Vagina (tissue), 2 donors: ENCODE measurements at regions not wholly inside any gene's neighbourhood (a gene's known extent, or its start where the extent isn't known, plus 50 kb on each side); places are given as distances from the start of the nearest gene placed in this dataset.

Experiments used
- DNase-seq, 2 donors: peaks; one replicate each; pipeline ENCODE4 v3.0.0-alpha.2; 2017; ENCODE audit errors: extremely low spot score in 2 of 2
- H3K27ac ChIP-seq: fragments of 200-600 bp; sonication (generic); one replicate; pipeline ENCODE4 v1.5.1; 2019
- H3K27me3 ChIP-seq: fragments of 200-600 bp; sonication (generic); one replicate; pipeline ENCODE4 v1.5.1; 2019
- H3K36me3 ChIP-seq, 2 donors: fragments of 200-600 bp; sonication (generic); one replicate each; pipeline ENCODE4 v1.5.1; 2017 to 2019
- H3K4me1 ChIP-seq: fragments of 200-600 bp; sonication (generic); one replicate; pipeline ENCODE4 v1.5.1; 2019
- H3K4me3 ChIP-seq, 2 donors: fragments of 200-600 bp; sonication (generic); 1 replicate in 1 of 2; 2 replicates in 1 of 2; pipeline ENCODE4 v1.5.1; 2016 to 2019
- H3K9me3 ChIP-seq: fragments of 200-600 bp; sonication (generic); one replicate; pipeline ENCODE4 v1.5.1; 2019
- CTCF ChIP-seq, 3 experiments: fragments of 450-650 bp in 2 of 3; fragments of 200-600 bp in 1 of 3; sonication (generic) in 1 of 3; IDR thresholded peaks; one replicate each; pipeline ENCODE4 v1.5.1; 2017 to 2019; ENCODE audit warnings: antibody characterized with exemption in 3 of 3, mild to moderate bottlenecking in 2 of 3, moderate library complexity in 2 of 3
- POLR2A ChIP-seq, 2 donors: fragments of 450-650 bp; IDR thresholded peaks; one replicate each; pipeline ENCODE4 v1.6.1; 2017; ENCODE audit warnings: antibody characterized with exemption in 2 of 2, mild to moderate bottlenecking in 2 of 2, moderate library complexity in 2 of 2
- POLR2AphosphoS5 ChIP-seq, 2 donors: sonication (generic); formaldehyde crosslinking; IDR thresholded peaks; one replicate each; pipeline ENCODE4 v1.9.0; 2017; ENCODE audit warnings: antibody characterized with exemption in 2 of 2, mild to moderate bottlenecking in 2 of 2, low read depth in 1 of 2; ENCODE audit not compliant: insufficient read depth in 1 of 2
- intact Hi-C: fragments of 100-400 bp; cut with DNase I; formaldehyde crosslinking; loops from one replicate; pipeline ENCODE4 v1.15.1; 2023

DNA sequence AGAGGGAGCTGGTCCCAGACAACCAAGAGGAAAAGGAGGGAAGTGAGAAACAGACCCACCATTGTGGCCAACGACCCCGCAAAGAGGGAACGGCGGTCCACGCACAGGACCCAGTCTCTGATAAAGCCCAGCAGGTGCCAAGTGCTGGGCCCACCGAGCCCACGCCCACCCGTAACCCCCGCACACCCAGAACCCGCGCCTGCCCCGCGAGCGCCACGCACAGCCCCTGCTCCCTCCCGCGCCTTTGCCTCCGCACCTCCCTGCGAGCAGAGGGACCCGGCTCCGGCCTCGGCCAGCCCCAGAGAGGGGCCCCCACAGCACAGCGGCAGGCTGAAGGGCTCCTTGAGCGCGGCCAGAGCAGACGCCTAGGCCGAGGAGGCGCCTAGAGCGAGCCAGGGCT, 1192.2 kb downstream of the PCDH17 start:
- intact Hi-C loops, result no loop called here
- Histone ChIP-seq H3K4me3 (no peak overlapping the region), H3K9me3 (no peaks in the 10 kb centered on the region), H3K36me3 (no peaks in the 10 kb centered on the region), H3K27me3 (no peaks in the 10 kb centered on the region), H3K4me1 (no peaks in the 10 kb centered on the region), H3K27ac (no peak overlapping the region)
- no peak for TF ChIP-seq POLR2AphosphoS5 (IDR thresholded peaks at IDR 0.05; ENCODE audit: insufficient read depth in 1 of 2, low read depth in 1 of 2)
- no peak for TF ChIP-seq POLR2A (IDR thresholded peaks at IDR 0.05)
- TF ChIP-seq CTCF (IDR thresholded peaks at IDR 0.05), result no peak
- no peak for DNase-seq

DNA sequence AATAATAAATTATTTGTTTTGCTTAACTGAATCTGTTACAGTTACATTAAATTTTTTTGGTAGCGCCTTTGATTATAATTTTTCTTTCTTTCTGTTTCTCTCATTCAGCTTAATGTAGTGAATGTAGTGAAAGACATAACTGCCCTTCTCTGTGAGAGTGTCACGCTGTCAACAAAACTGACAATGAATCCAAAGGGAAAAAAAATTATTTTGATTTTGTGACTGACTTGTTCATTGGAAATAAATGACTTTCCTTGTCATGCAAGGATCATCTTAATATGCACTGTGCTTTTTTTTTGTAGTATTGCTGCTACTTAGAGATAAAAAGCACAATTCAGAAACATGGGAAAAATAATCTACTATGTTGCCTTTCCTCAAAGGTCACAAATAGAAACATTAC, 1196.4 kb downstream of the PCDH17 start:
- no peaks in the 10 kb centered on the region for H3K36me3 ChIP-seq
- H3K27me3 ChIP-seq, result no peaks in the 10 kb centered on the region
- H3K4me1 ChIP-seq, result no peaks in the 10 kb centered on the region
- no peak for DNase-seq
- H3K9me3 ChIP-seq, result no peaks in the 10 kb centered on the region
- H3K4me3 ChIP-seq, result no peak overlapping the region
- H3K27ac ChIP-seq, result no peak overlapping the region
- intact Hi-C loops, result no loop called here
- TF ChIP-seq CTCF (IDR thresholded peaks at IDR 0.05), result no peak
- TF ChIP-seq POLR2A (IDR thresholded peaks at IDR 0.05), result no peak

DNA sequence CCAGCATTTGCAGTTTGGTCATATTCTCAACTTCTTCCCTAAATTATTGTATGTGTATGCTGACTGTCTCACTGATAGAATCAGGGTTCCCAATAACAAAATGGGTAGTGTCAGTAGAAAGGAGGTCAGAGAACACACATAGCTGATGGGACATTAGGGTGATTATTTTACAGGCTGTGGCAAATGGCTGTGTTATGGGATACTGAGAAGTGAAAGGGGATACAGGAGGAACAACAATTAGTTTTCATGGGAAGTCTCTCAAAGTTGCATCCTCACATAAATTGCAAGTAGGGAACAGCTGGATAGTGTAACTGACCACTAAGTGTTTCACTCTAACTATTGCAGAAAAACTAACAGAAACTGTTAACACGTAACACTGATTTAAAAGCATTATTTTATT, 1199.3 kb downstream of the PCDH17 start:
- H3K27ac ChIP-seq, result no peak overlapping the region
- H3K4me1 ChIP-seq, result no peaks in the 10 kb centered on the region
- H3K4me3 ChIP-seq, result no peak overlapping the region
- DNase-seq, result no peak
- H3K27me3 ChIP-seq, result no peaks in the 10 kb centered on the region
- TF ChIP-seq POLR2AphosphoS5 (IDR thresholded peaks at IDR 0.05; ENCODE audit: insufficient read depth in 1 of 2, low read depth in 1 of 2), result no peak
- no peak for TF ChIP-seq POLR2A (IDR thresholded peaks at IDR 0.05)
- no peak for TF ChIP-seq CTCF (IDR thresholded peaks at IDR 0.05)
- H3K36me3 ChIP-seq, result no peaks in the 10 kb centered on the region
- intact Hi-C loops, result no loop called here
- H3K9me3 ChIP-seq, result no peaks in the 10 kb centered on the region

DNA sequence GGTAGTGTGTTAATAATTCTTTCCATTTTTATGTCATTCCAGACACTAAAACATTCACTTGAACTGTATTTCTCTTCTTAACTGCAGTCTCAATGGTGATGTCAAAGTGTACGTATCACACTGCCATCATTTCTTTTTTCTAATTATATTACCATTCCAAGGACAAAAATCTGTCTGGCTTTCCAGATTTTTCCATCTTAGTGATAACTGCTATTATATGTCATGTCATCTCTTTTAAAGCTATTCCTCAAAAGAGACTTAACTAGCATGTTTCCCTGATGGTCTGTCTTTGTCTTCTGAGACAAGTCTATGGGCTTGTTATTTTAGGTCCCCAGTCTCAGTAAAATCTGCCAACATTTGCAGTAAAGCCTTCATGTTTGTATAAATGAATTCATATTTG, 1207.1 kb downstream of the PCDH17 start:
- no peak for TF ChIP-seq POLR2AphosphoS5 (IDR thresholded peaks at IDR 0.05; ENCODE audit: insufficient read depth in 1 of 2, low read depth in 1 of 2)
- no peak for TF ChIP-seq CTCF (IDR thresholded peaks at IDR 0.05)
- TF ChIP-seq POLR2A (IDR thresholded peaks at IDR 0.05), result no peak
- intact Hi-C loops, result no loop called here
- no peaks in the 10 kb centered on the region for H3K4me1 ChIP-seq
- no peak for DNase-seq
- no peaks in the 10 kb centered on the region for H3K27me3 ChIP-seq
- H3K27ac ChIP-seq, result no peak overlapping the region
- H3K36me3 ChIP-seq, result no peaks in the 10 kb centered on the region
- no peak overlapping the region for H3K4me3 ChIP-seq
- no peaks in the 10 kb centered on the region for H3K9me3 ChIP-seq

GRCh38 chr13:58843071-58843470, 1211.5 kb downstream of the PCDH17 start:
- no peaks in the 10 kb centered on the region for H3K27me3 ChIP-seq
- no peak overlapping the region for H3K4me3 ChIP-seq
- TF ChIP-seq POLR2A (IDR thresholded peaks at IDR 0.05) (no peak), POLR2AphosphoS5 (IDR thresholded peaks at IDR 0.05; ENCODE audit: insufficient read depth in 1 of 2, low read depth in 1 of 2) (no peak), CTCF (IDR thresholded peaks at IDR 0.05) (no peak)
- intact Hi-C loops, result no loop called here
- H3K9me3 ChIP-seq, result no peaks in the 10 kb centered on the region
- no peaks in the 10 kb centered on the region for H3K36me3 ChIP-seq
- no peak for DNase-seq
- H3K4me1 ChIP-seq, result no peaks in the 10 kb centered on the region
- H3K27ac ChIP-seq, result no peak overlapping the region
